GM06990 (cell line): ENCODE measurements at regions not wholly inside any gene's neighbourhood (a gene's known extent, or its start where the extent isn't known, plus 50 kb on each side); places are given as distances from the start of the nearest gene placed in this dataset.
A peak's percentile ranks its signal among the peaks of the same experiment; 100 is the strongest.

Experiments used
- DNase-seq: peaks from one replicate; pipeline ENCODE4 v3.0.0-alpha.2; 2011; ENCODE audit not compliant: insufficient read length; ENCODE audit errors: extremely low read depth
- H3K27me3 ChIP-seq: replicated peaks from 2 replicates; pipeline ENCODE4 v1.6.0; 2011; ENCODE audit warnings: low read length; ENCODE audit not compliant: control insufficient read depth, insufficient read depth
- H3K36me3 ChIP-seq: 2 replicates; pipeline ENCODE4 v1.5.1; 2011; ENCODE audit warnings: low read length; ENCODE audit not compliant: control insufficient read depth, insufficient read depth
- H3K4me3 ChIP-seq: replicated peaks from 2 replicates; pipeline ENCODE4 v1.5.1; 2011; ENCODE audit warnings: low read depth, mild to moderate bottlenecking, control low read depth, low read length
- TF ChIP-seq, protein P1 (sequence below): IDR thresholded peaks from 2 replicates; pipeline ENCODE4 v1.5.1; 2011; ENCODE audit warnings: low read length, control low read depth, mild to moderate bottlenecking, inconsistent platforms; ENCODE audit not compliant: insufficient read depth, poor library complexity, severe bottlenecking

DNA sequence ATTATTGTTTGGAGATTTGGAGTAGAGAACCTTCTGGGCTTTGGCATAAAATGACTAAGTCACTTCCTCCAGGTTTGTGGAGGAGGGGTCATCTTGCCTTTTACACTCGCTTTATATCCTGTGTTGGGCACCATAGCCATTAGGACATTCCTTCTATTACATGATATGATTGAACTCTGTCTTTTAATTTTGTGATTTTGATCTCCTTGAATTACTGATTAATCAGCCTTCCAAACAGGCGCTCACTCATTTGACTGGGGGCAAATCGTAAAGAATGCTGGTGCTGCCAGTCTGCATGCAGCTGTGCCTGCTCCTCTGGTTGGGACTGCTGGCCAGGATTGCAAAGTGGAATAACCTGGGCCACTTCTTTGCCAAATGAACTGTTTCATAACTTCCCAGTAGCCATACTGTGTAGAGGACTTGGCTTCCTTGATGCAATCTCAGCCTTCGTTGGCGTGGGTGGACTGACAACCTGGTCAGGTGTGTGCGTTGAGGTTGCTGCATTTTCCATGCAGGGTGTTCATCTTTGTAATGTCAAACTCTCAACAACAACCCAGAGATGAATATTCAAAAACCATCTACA, 65.9 kb upstream of the RAB11FIP2 start:
- H3K27me3 ChIP-seq = no peaks in the 10 kb centered on the region
- TF ChIP-seq, protein P1, sequence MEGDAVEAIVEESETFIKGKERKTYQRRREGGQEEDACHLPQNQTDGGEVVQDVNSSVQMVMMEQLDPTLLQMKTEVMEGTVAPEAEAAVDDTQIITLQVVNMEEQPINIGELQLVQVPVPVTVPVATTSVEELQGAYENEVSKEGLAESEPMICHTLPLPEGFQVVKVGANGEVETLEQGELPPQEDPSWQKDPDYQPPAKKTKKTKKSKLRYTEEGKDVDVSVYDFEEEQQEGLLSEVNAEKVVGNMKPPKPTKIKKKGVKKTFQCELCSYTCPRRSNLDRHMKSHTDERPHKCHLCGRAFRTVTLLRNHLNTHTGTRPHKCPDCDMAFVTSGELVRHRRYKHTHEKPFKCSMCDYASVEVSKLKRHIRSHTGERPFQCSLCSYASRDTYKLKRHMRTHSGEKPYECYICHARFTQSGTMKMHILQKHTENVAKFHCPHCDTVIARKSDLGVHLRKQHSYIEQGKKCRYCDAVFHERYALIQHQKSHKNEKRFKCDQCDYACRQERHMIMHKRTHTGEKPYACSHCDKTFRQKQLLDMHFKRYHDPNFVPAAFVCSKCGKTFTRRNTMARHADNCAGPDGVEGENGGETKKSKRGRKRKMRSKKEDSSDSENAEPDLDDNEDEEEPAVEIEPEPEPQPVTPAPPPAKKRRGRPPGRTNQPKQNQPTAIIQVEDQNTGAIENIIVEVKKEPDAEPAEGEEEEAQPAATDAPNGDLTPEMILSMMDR = no peak
- no peaks in the 10 kb centered on the region for H3K36me3 ChIP-seq
- no peak for DNase-seq
- no peak overlapping the region for H3K4me3 ChIP-seq

DNA sequence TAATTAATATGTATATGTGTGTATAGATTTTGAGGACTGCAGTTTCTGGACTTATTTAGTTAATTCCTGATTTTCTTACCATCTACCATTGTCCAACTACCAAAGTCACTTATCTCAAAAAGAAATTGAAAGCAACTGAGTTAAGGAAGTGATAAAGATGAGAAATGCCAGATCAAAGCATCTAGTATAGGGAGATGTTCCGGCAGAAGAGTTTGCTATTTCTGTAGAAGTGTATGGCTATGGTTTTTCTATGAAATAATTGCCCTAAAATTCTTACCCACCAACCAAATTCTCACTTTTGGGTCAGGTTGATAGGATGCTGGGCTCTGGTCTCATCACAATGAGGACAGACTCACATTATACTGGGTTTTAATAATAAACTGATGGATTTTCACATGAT, 64.0 kb upstream of the RAB11FIP2 start:
- no peaks in the 10 kb centered on the region for H3K36me3 ChIP-seq
- H3K27me3 ChIP-seq = no peaks in the 10 kb centered on the region; the same call in 1 of the 2 replicates
- no peak for DNase-seq
- H3K4me3 ChIP-seq = no peak overlapping the region
- TF ChIP-seq, protein P1 = no peak

DNA sequence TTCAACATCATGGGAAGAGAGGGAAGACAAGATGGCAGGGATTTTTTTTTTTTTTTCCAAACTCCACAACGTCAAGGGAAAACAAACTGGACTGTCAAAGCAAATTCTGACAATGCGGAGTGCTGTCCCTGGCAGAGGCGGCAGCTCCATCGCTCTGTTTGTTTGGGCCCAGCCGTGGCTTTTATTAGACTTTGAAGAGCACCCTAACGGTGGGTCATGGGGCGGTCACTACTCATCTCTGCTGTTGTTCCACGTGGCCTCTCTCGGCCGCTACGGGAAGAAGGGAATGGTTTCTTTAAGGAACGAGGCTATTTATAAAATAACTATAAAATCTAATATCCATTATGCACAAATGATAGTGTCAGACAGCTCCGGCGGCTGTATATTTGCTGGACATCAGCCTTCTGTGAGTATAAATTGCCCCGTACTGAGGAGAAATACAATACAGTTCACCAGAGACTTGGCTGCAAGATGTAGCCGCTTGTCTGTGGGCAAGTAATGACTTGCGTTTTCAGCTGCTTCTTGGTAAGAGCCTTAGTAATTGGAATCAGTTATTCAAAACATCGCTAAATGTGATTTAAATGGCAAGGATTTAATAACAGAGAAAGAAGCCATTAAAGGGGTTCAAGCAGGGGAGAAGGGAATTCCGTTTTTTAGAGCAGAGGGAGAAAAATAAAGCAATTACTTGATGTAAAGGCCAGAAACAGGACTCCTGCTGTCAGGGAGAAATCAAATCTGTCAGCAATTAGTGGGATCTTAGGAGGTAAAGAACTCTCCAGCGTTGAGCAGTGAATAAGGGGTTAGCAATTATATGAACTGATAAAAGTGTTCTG, 61.7 kb upstream of the RAB11FIP2 start:
- TF ChIP-seq, protein P1 = no peak
- H3K4me3 ChIP-seq = no peak overlapping the region
- no peak for DNase-seq
- no peaks in the 10 kb centered on the region for H3K36me3 ChIP-seq
- H3K27me3 ChIP-seq = no peaks in the 10 kb centered on the region; the same call in 1 of the 2 replicates

DNA sequence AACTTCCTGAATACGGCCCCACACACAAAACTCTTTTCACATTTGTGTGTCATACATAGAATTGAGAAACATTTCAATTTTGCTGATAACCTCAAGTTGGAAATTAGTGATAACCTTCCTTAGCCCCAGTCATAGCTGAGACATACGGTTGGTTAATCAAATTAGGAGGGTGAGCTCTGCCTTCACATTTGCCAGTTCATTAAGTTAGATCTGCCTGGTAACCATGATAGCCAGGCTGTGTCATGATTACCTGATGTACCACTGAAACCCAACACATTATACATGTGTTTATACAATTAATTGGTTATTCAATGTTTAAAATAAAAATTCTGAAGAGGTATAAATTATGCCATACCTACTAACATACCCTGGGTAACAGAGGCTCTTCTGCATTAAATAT, 60.8 kb upstream of the RAB11FIP2 start:
- DNase-seq = no peak
- no peak overlapping the region for H3K4me3 ChIP-seq
- H3K27me3 ChIP-seq = no peaks in the 10 kb centered on the region; the same call in 1 of the 2 replicates
- TF ChIP-seq, protein P1 = no peak
- H3K36me3 ChIP-seq = no peaks in the 10 kb centered on the region

DNA sequence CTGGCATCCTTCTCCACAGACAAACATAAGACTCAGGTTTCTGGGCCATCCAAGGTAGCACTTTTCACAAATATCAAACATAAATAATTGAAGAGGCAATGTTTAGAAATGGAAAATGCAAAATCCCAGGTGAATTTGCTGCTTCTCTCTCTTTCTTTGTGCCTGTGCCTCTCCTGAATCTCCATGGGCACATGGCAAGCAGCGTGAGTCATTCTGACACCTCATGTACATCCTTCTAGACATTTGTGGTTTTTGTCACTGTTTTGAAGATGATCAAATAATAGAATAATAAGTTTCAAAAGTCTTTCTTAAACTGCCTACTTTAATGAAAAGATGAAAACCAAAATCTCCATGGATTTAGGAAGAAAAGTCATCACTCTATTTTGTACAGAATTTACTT, 60.3 kb upstream of the RAB11FIP2 start:
- Histone ChIP-seq H3K36me3 (no peaks in the 10 kb centered on the region), H3K4me3 (no peak overlapping the region), H3K27me3 (no peaks in the 10 kb centered on the region; the same call in 1 of the 2 replicates)
- TF ChIP-seq, protein P1 = no peak
- DNase-seq = no peak

DNA sequence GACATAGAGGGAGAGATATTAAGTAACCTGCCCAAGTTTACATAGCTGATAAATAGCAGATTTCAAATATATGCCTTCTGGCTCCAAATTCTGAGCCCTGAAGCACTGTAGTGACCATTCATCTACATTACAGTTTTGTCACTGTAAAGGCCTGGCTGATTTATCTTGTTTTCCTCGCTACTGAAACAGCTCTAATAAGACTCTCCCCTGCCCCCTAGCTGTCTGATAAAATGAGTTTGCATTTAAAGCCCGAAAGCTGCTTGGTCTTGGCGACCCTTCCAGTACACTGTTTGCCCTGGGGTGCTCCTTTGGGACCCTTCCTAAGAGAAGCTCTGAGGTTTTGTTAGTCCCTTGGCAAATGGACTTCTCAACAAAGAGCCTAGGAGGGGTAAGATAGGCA, 59.7 kb upstream of the RAB11FIP2 start:
- DNase-seq = no peak
- no peak overlapping the region for H3K4me3 ChIP-seq
- no peaks in the 10 kb centered on the region for H3K36me3 ChIP-seq
- no peaks in the 10 kb centered on the region; the same call in 1 of the 2 replicates for H3K27me3 ChIP-seq
- TF ChIP-seq, protein P1 = peak; percentile 47
